ENCODE measurements at regions not wholly inside any gene's neighbourhood (a gene's known extent, or its start where the extent isn't known, plus 50 kb on each side); places are given as distances from the start of the nearest gene placed in this dataset.

DNA sequence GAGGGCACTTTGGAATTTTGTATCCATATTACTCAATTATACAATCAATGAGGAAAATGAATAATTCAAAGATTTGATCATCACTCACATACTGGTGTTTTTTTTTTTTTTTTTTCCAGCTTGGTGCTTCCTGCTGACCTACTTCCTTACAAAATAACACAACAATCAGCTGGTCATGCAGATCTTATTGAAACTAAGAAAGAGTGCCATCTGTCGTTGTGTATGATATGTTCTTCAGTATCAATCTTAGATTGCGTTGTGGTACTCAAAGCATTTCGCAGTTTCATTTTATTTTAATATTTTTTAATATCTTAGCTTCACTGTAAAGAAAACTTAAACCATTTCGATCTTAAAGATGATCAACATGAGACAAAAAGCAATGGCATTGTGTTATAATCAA lies 155.6 kb downstream of the OGFRL1 start:
- POLR2A ChIA-PET = interaction anchor here (0.6 to 0.7 kb wide), 2 partner anchors 196 to 1831 kb away, joined by 3 to 4 read pairs; no protein-coding TSS in a partner anchor
- H3K4me3 ChIP-seq (ENCODE audit: low read depth, low read length) = no peak overlapping the region
- no peak overlapping the region for H3K27ac ChIP-seq (ENCODE audit: extremely low read depth, low read depth, low read length)
- TF ChIP-seq ZNF654 (tag by site-specific recombination; IDR thresholded peaks at IDR 0.05; ENCODE audit: low read depth) (0 out of 2 replicates have a peak, but pooled peaks have one; percentile 15), OVOL3 (tag by site-specific recombination; IDR thresholded peaks at IDR 0.05) (no peak)
- CTCF ChIA-PET = interaction anchor here (0.7 to 1.1 kb wide), 3 partner anchors 59 to 1278 kb away, joined by 3 to 9 read pairs (median 3); no protein-coding TSS in a partner anchor
- H3K4me1 ChIP-seq (ENCODE audit: control insufficient read depth, insufficient read depth, low read length) = no peaks in the 10 kb centered on the region
- H3K9me3 ChIP-seq (ENCODE audit: control insufficient read depth, insufficient read depth, low read depth, low read length) = no peaks in the 10 kb centered on the region
- no peaks in the 10 kb centered on the region for H3K36me3 ChIP-seq (ENCODE audit: control insufficient read depth in 2 of 2, insufficient read depth in 1 of 2, low read length in 2 of 2)

DNA sequence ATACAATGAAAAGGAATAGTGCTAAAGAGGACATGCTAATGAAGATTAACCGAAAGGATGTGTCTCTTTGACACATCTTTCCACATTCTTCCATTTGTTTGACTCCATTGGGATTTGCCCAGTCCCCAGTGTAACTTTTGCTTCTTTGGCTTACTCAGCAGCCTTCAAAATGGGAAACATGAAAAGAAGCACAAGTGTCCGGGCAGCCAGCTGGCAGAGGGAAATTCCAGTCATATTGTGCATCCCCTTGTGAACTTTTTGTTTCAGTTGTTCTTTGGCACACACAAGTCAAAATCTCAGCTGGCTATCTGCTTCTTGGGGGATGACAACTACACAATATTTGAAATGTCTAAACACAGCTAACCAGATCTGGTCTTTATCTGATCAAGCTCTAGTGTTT lies 157.4 kb downstream of the OGFRL1 start:
- Histone ChIP-seq H3K9me3 (ENCODE audit: control insufficient read depth, insufficient read depth, low read depth, low read length) (no peaks in the 10 kb centered on the region), H3K4me3 (ENCODE audit: low read depth, low read length) (no peak overlapping the region), H3K36me3 (ENCODE audit: control insufficient read depth in 2 of 2, insufficient read depth in 1 of 2, low read length in 2 of 2) (no peaks in the 10 kb centered on the region), H3K4me1 (ENCODE audit: control insufficient read depth, insufficient read depth, low read length) (no peaks in the 10 kb centered on the region), H3K27ac (ENCODE audit: extremely low read depth, low read depth, low read length) (no peak overlapping the region)
- TF ChIP-seq ZNF623 (tag by site-specific recombination; IDR thresholded peaks at IDR 0.05) (no peak), ZBTB17 (tag by site-specific recombination; IDR thresholded peaks at IDR 0.05) (no peak), HOXA7 (CRISPR knock-in tag; IDR thresholded peaks at IDR 0.05; ENCODE audit: borderline replicate concordance) (no peak), SP2 (tag by site-specific recombination; IDR thresholded peaks at IDR 0.05) (no peak), ZNF843 (tag by site-specific recombination; IDR thresholded peaks at IDR 0.05) (no peak)
- TF ChIP-seq, protein P1, sequence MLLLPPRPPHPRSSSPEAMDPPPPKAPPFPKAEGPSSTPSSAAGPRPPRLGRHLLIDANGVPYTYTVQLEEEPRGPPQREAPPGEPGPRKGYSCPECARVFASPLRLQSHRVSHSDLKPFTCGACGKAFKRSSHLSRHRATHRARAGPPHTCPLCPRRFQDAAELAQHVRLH (tag by site-specific recombination; IDR thresholded peaks at IDR 0.05) = no peak
- CTCF ChIA-PET = interaction anchor here (1.0 kb wide), 1 partner anchor 17 kb away, joined by 3 read pairs; no protein-coding TSS in a partner anchor
- POLR2A ChIA-PET = no interaction called here

DNA sequence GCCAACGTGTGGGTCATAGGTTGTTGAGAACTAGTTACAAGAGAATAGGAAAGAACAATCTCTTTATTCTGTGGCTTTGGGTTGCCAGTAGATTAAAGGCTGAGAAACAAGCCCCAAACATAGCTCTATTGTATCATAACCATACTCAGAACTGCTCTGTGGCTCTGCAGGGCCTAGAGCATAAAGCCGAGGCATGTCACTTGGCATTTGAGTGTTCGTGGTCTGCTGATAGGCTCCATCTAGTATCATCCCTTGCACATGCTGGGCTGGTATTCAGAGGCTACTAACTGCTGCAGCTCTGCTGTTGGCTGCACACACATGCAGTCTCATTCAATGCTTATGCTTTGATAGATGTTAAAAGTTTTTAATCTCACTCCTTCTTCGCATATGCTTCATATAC lies 157.9 kb downstream of the OGFRL1 start:
- ChIA-PET POLR2A (no interaction called here), CTCF (interaction anchor here (1.0 kb wide), 1 partner anchor 17 kb away, joined by 3 read pairs; no protein-coding TSS in a partner anchor)
- Histone ChIP-seq H3K9me3 (ENCODE audit: control insufficient read depth, insufficient read depth, low read depth, low read length) (no peaks in the 10 kb centered on the region), H3K27ac (ENCODE audit: extremely low read depth, low read depth, low read length) (no peak overlapping the region), H3K36me3 (ENCODE audit: control insufficient read depth in 2 of 2, insufficient read depth in 1 of 2, low read length in 2 of 2) (no peaks in the 10 kb centered on the region), H3K4me1 (ENCODE audit: control insufficient read depth, insufficient read depth, low read length) (no peaks in the 10 kb centered on the region), H3K4me3 (ENCODE audit: low read depth, low read length) (no peak overlapping the region)
- TF ChIP-seq, protein P2, sequence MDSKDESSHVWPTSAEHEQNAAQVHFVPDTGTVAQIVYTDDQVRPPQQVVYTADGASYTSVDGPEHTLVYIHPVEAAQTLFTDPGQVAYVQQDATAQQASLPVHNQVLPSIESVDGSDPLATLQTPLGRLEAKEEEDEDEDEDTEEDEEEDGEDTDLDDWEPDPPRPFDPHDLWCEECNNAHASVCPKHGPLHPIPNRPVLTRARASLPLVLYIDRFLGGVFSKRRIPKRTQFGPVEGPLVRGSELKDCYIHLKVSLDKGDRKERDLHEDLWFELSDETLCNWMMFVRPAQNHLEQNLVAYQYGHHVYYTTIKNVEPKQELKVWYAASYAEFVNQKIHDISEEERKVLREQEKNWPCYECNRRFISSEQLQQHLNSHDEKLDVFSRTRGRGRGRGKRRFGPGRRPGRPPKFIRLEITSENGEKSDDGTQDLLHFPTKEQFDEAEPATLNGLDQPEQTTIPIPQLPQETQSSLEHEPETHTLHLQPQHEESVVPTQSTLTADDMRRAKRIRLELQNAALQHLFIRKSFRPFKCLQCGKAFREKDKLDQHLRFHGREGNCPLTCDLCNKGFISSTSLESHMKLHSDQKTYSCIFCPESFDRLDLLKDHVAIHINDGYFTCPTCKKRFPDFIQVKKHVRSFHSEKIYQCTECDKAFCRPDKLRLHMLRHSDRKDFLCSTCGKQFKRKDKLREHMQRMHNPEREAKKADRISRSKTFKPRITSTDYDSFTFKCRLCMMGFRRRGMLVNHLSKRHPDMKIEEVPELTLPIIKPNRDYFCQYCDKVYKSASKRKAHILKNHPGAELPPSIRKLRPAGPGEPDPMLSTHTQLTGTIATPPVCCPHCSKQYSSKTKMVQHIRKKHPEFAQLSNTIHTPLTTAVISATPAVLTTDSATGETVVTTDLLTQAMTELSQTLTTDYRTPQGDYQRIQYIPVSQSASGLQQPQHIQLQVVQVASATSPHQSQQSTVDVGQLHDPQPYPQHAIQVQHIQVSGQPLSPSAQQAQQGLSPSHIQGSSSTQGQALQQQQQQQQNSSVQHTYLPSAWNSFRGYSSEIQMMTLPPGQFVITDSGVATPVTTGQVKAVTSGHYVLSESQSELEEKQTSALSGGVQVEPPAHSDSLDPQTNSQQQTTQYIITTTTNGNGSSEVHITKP (tag by site-specific recombination; IDR thresholded peaks at IDR 0.05) = no peak
- TF ChIP-seq HOXA7 (CRISPR knock-in tag; IDR thresholded peaks at IDR 0.05; ENCODE audit: borderline replicate concordance) (no peak), HOXC10 (CRISPR knock-in tag; IDR thresholded peaks at IDR 0.05) (no peak), ZNF624 (tag by site-specific recombination; IDR thresholded peaks at IDR 0.05) (no peak), ZNF324 (tag by site-specific recombination; IDR thresholded peaks at IDR 0.05) (no peak)
- TF ChIP-seq, protein P3, sequence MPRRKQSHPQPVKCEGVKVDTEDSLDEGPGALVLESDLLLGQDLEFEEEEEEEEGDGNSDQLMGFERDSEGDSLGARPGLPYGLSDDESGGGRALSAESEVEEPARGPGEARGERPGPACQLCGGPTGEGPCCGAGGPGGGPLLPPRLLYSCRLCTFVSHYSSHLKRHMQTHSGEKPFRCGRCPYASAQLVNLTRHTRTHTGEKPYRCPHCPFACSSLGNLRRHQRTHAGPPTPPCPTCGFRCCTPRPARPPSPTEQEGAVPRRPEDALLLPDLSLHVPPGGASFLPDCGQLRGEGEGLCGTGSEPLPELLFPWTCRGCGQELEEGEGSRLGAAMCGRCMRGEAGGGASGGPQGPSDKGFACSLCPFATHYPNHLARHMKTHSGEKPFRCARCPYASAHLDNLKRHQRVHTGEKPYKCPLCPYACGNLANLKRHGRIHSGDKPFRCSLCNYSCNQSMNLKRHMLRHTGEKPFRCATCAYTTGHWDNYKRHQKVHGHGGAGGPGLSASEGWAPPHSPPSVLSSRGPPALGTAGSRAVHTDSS (tag by site-specific recombination; IDR thresholded peaks at IDR 0.05) = no peak
- TF ChIP-seq, protein P4, sequence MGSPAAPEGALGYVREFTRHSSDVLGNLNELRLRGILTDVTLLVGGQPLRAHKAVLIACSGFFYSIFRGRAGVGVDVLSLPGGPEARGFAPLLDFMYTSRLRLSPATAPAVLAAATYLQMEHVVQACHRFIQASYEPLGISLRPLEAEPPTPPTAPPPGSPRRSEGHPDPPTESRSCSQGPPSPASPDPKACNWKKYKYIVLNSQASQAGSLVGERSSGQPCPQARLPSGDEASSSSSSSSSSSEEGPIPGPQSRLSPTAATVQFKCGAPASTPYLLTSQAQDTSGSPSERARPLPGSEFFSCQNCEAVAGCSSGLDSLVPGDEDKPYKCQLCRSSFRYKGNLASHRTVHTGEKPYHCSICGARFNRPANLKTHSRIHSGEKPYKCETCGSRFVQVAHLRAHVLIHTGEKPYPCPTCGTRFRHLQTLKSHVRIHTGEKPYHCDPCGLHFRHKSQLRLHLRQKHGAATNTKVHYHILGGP (tag by site-specific recombination; IDR thresholded peaks at IDR 0.05) = no peak
